ENCODE measurements at regions not wholly inside any gene's neighbourhood (a gene's known extent, or its start where the extent isn't known, plus 50 kb on each side); places are given as distances from the start of the nearest gene placed in this dataset.
"Not testable (repeated sequence)": the region's sequence is repeated elsewhere in the genome, so short reads cannot be mapped to it uniquely, and the experiment has no call there.

DNA sequence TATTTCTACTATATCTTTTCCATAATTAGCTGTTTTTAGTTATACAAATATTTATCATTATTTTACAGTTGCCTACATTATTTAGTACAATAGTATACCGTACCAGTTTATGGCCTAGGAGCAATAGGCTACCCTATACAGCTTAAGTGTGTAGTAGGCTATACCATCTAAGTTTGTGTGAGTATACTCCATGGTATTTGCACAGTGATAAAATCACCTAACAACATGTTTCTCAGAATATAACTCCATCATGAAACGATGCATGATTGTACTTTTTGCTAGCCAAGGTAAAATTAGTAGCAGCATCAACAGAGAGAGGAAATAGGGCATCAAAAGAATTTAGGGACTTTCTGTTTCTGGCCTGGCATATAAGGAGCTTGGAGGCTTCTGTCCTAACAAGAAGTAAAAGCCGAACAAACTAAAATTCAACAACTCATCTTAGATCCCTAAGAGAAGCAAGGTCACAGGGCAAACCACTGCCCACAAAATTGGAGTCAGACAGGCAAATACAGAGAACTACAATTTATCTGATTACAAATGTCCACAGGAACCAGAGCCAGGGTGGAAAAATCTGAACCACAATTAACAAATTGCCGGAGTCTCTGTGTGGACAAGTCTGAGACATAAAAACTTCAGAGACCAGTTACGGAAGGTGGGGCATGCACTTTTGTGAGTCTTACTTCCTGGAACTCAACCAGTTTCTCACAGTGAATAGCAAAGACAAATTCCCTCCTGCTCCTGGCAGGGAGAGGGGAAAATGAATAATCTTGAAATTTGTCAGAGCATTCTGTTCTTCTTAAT lies 671.4 kb downstream of the RFPL4B start:
- Histone ChIP-seq H3K27ac (ENCODE audit: low read depth, low read length) (peak overlapping the region; percentile 3), H3K9ac (ENCODE audit: low read length) (no peak overlapping the region), H3K27me3 (ENCODE audit: control insufficient read depth, insufficient read depth, low read length) (no peaks in the 10 kb centered on the region), H3K36me3 (ENCODE audit: control insufficient read depth, insufficient read depth, low read length) (no peaks in the 10 kb centered on the region), H3K4me3 (ENCODE audit: low read length) (no peak overlapping the region), H3K4me1 (ENCODE audit: control insufficient read depth, insufficient read depth, low read length) (peaks cover 7% of the 10 kb centered on the region)

DNA sequence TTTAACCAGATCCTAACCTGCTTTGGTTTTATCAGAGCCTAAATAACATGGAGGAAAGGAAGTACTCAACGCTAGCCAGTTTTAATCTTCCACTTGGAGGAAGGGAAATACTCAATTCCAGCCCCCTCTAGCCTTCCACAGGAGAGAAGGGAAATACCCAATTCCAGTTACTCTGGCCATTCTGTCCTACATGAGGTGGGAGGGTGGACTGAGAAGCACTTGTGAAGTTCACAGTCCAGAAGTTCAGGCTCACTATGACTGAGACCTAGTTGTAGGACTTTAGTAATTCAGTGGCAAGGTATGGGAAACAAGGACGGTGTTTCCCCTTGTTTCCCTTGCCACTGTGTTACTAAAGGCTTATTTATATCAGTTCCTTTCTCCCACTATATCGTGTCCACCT lies 672.0 kb downstream of the RFPL4B start:
- H3K36me3 ChIP-seq (ENCODE audit: control insufficient read depth, insufficient read depth, low read length), result no peaks in the 10 kb centered on the region
- no peak overlapping the region for H3K4me3 ChIP-seq (ENCODE audit: low read length)
- no peak overlapping the region for H3K9ac ChIP-seq (ENCODE audit: low read length)
- H3K4me1 ChIP-seq (ENCODE audit: control insufficient read depth, insufficient read depth, low read length), result peaks cover 7% of the 10 kb centered on the region
- H3K27ac ChIP-seq (ENCODE audit: low read depth, low read length), result peak overlapping the region; percentile 3
- no peaks in the 10 kb centered on the region for H3K27me3 ChIP-seq (ENCODE audit: control insufficient read depth, insufficient read depth, low read length)

DNA sequence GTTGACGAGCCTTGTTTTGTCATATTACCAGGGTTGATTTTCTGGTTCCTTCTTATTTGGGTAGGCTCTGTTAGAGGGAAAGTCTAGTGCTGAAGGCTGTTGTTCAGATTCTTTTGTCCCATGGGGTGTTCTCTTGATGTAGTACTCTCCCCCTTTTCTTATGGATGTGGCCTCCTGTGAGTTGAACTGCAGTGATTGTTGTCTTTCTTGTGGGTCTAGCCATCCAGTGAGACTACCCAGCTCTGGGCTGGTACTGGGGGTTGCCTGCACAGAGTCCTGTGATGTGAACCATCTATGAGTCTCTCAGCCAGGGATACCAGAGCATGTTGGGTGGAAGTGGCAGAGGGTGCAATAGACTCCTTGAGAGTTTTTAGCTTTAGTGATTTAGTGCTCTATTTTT lies 680.6 kb downstream of the RFPL4B start:
- Histone ChIP-seq H3K4me1 (ENCODE audit: control insufficient read depth, insufficient read depth, low read length) (no peaks in the 10 kb centered on the region), H3K27ac (ENCODE audit: low read depth, low read length) (no peak overlapping the region), H3K36me3 (ENCODE audit: control insufficient read depth, insufficient read depth, low read length) (no peaks in the 10 kb centered on the region), H3K27me3 (ENCODE audit: control insufficient read depth, insufficient read depth, low read length) (no peaks in the 10 kb centered on the region), H3K4me3 (ENCODE audit: low read length) (no peak overlapping the region), H3K9ac (ENCODE audit: low read length) (no peak overlapping the region)

DNA sequence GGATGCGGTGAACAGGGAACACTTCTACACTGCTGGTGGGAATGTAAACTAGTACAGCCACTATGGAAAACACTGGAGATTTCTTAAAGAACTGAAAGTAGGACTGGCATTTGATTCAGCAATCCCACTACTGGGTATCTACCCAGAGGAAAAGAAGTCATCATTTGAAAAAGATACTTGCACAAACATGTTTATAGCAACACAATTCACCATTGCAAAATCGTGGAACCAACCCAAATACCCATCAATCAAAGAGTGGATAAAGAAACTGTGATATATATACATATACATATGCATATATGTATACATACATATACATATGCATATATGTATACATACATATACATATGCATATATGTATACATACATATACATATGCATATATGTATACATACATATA lies 682.0 kb downstream of the RFPL4B start:
- H3K27ac ChIP-seq (ENCODE audit: low read depth, low read length); H3K36me3 ChIP-seq (ENCODE audit: control insufficient read depth, insufficient read depth, low read length); H3K4me1 ChIP-seq (ENCODE audit: control insufficient read depth, insufficient read depth, low read length); H3K4me3 ChIP-seq (ENCODE audit: low read length); H3K9ac ChIP-seq (ENCODE audit: low read length); H3K27me3 ChIP-seq (ENCODE audit: control insufficient read depth, insufficient read depth, low read length): not testable (repeated sequence)

DNA sequence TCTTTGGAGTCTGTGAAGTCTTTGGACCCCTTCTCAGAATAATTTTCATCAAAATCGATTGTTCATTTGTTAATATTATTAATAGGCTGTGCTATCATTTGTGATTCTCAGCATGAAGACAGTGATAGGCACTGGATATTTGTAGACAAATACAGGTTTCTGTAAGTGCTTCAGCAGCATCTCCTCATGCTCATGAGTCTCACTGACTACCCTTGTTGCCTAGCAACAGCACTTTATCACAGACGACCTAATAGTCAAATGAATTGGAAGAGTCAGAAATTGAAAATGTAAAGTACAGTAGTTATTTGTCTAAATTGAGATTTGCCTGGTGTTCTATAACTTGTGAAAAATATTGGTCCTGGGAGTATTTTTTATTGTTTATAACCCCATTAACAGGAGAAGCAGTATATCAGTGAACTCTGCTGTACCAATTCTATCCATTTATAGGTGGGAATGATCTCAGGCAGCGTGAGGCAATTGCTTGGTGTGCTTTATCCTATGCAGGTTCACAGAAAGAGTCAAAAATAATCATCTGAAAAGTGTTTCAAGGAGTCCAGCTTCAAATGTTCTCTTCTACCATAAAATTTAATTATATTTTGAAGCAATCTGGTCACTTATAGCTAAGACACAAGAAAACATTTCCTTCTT lies 684.6 kb downstream of the RFPL4B start:
- Histone ChIP-seq H3K9ac (ENCODE audit: low read length) (no peak overlapping the region), H3K27me3 (ENCODE audit: control insufficient read depth, insufficient read depth, low read length) (no peaks in the 10 kb centered on the region), H3K36me3 (ENCODE audit: control insufficient read depth, insufficient read depth, low read length) (no peaks in the 10 kb centered on the region), H3K27ac (ENCODE audit: low read depth, low read length) (no peak overlapping the region), H3K4me3 (ENCODE audit: low read length) (no peak overlapping the region), H3K4me1 (ENCODE audit: control insufficient read depth, insufficient read depth, low read length) (no peaks in the 10 kb centered on the region)

DNA sequence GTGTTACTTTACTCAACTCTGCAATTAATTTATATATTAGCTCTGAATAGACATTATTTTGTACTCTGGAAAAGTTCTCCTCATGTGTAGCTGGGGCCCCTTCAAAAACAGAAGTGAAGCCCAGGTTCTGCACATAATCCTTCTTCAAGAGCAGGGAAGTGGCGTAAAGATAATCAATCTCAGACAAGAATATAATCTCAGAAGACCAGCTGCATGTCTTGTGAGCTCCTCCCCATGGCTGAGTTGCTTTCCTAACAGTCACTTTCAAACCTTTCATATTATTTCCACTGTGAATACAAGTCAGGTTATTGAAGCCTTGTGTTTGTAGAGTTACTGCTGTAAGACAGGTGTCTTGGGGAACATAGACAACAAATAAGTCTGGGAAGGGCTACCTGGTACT lies 691.9 kb downstream of the RFPL4B start:
- H3K9ac ChIP-seq (ENCODE audit: low read length), result no peak overlapping the region
- no peaks in the 10 kb centered on the region for H3K27me3 ChIP-seq (ENCODE audit: control insufficient read depth, insufficient read depth, low read length)
- H3K27ac ChIP-seq (ENCODE audit: low read depth, low read length), result no peak overlapping the region
- no peaks in the 10 kb centered on the region for H3K36me3 ChIP-seq (ENCODE audit: control insufficient read depth, insufficient read depth, low read length)
- no peaks in the 10 kb centered on the region for H3K4me1 ChIP-seq (ENCODE audit: control insufficient read depth, insufficient read depth, low read length)
- no peak overlapping the region for H3K4me3 ChIP-seq (ENCODE audit: low read length)

DNA sequence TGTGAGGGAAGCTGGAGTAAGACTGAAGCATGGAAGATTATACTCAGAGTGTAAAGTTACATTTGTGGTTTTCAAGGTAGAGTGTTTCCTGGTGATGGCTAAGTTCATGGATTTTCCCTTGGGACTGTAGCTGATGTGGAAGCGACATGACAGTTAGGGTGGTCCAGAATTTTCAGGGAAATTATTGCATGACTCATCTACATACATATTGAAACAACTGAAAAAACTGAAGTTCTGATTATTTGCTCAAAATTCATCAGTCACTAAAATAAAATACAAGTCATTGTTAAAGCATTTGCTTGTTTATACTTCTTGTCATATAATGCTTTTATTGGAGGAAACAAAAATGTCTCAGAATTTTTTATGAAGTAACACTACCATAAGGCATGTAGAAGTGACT lies 700.0 kb downstream of the RFPL4B start:
- no peaks in the 10 kb centered on the region for H3K27me3 ChIP-seq (ENCODE audit: control insufficient read depth, insufficient read depth, low read length)
- no peak overlapping the region for H3K9ac ChIP-seq (ENCODE audit: low read length)
- H3K36me3 ChIP-seq (ENCODE audit: control insufficient read depth, insufficient read depth, low read length), result no peaks in the 10 kb centered on the region
- H3K4me1 ChIP-seq (ENCODE audit: control insufficient read depth, insufficient read depth, low read length), result no peaks in the 10 kb centered on the region
- no peak overlapping the region for H3K4me3 ChIP-seq (ENCODE audit: low read length)
- H3K27ac ChIP-seq (ENCODE audit: low read depth, low read length), result no peak overlapping the region

DNA sequence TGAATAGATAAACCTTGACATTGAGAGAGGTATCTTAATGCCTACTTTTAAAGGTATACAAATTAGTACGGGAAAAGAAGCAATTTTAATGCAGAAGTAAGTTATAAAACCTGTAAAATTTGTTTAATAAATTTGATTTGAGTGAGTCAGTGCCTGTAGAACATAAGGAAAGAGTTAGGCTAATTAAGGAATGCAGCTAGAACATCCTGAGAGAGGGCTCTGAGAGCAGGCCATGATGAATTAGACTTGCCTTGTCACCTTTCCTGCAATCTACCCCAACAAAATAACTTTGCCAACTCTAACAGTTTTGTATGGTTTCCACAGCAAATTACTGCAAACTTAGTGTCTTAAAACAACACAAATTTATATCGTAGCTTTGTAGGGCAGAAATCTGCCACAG lies 700.8 kb downstream of the RFPL4B start:
- Histone ChIP-seq H3K4me1 (ENCODE audit: control insufficient read depth, insufficient read depth, low read length) (no peaks in the 10 kb centered on the region), H3K9ac (ENCODE audit: low read length) (no peak overlapping the region), H3K27me3 (ENCODE audit: control insufficient read depth, insufficient read depth, low read length) (no peaks in the 10 kb centered on the region), H3K27ac (ENCODE audit: low read depth, low read length) (no peak overlapping the region), H3K4me3 (ENCODE audit: low read length) (no peak overlapping the region), H3K36me3 (ENCODE audit: control insufficient read depth, insufficient read depth, low read length) (no peaks in the 10 kb centered on the region)

DNA sequence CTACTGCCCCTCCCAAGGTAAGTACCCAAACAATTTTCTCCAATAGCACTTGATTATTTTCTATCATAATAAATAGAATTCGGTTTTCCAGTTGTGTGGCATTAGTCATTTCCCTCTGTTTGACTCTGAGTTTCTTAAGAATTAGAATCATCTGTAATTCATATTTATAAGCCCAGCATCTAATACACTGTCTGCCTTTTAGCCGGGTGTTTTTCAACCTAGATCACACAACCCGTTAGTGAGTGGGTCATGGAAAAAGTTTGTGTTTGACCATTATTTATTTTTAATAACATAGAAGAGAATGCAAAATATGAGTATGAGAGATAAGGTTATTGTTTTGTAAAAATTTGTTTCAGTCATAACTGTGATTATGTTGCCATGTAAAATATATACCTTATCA lies 701.6 kb downstream of the RFPL4B start:
- Histone ChIP-seq H3K36me3 (ENCODE audit: control insufficient read depth, insufficient read depth, low read length) (no peaks in the 10 kb centered on the region), H3K4me3 (ENCODE audit: low read length) (no peak overlapping the region), H3K27ac (ENCODE audit: low read depth, low read length) (no peak overlapping the region), H3K4me1 (ENCODE audit: control insufficient read depth, insufficient read depth, low read length) (no peaks in the 10 kb centered on the region), H3K27me3 (ENCODE audit: control insufficient read depth, insufficient read depth, low read length) (no peaks in the 10 kb centered on the region), H3K9ac (ENCODE audit: low read length) (no peak overlapping the region)

DNA sequence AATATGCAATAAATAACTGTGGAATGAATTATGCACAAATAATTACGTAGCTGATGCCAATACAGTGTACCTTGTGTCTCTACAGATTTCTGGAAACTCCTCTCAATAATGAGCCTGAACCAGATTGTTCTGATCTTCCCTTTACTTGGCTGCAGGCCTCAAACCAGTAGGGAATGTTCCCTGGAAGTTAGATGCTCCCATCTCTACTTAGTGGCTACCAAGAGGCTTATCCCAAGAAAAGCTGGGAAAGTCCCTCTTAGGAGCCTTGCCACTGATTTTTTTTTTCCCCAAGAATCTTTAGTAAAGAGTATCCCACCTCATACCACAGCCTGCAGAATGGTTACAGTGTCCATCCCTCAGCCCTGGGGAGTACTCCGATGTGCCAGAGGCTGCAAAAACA lies 702.1 kb downstream of the RFPL4B start:
- Histone ChIP-seq H3K36me3 (ENCODE audit: control insufficient read depth, insufficient read depth, low read length) (no peaks in the 10 kb centered on the region), H3K4me1 (ENCODE audit: control insufficient read depth, insufficient read depth, low read length) (no peaks in the 10 kb centered on the region), H3K9ac (ENCODE audit: low read length) (no peak overlapping the region), H3K27ac (ENCODE audit: low read depth, low read length) (no peak overlapping the region), H3K27me3 (ENCODE audit: control insufficient read depth, insufficient read depth, low read length) (no peaks in the 10 kb centered on the region), H3K4me3 (ENCODE audit: low read length) (no peak overlapping the region)

DNA sequence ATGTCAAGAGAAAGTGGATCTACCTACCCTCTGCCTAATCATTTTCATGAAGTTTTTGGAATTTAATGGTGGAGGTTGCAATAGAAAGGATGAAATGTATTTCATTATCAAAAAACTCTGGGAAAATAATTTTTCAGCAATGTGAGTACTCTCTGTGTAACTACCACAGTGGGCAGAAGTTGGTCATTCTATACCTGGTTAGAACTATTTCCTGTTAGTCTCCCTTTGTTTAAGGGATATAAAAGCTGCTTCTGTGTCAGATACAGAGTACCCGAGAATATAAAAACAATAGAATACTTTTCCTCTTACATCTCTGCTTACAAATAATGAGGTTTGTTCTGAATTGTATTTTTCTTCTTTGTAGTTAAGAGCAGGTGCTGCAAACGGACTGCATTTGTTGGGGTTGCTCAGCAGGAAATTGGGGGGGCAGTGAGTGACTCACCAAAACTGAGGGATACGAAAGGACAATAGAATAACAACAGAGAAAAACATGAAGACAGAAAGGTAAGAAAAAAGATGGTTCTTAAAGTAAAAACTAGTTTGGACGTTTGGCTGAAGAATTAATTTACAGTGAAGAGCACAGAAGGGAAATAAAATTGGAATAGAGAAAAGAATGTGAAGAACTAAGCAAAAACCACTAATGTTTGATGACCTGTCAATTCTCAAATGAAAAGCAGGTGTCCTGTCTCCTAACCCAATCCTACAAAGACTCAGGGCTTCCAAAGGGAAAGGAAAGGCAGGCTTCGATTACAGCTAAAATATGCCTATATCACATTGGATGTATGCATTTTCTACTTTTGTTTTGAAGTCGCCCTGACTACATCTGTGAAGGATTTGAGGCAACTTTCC lies 703.1 kb downstream of the RFPL4B start:
- H3K4me1 ChIP-seq (ENCODE audit: control insufficient read depth, insufficient read depth, low read length), result no peaks in the 10 kb centered on the region
- H3K9ac ChIP-seq (ENCODE audit: low read length), result no peak overlapping the region
- no peak overlapping the region for H3K27ac ChIP-seq (ENCODE audit: low read depth, low read length)
- no peak overlapping the region for H3K4me3 ChIP-seq (ENCODE audit: low read length)
- no peaks in the 10 kb centered on the region for H3K36me3 ChIP-seq (ENCODE audit: control insufficient read depth, insufficient read depth, low read length)
- H3K27me3 ChIP-seq (ENCODE audit: control insufficient read depth, insufficient read depth, low read length), result no peaks in the 10 kb centered on the region

DNA sequence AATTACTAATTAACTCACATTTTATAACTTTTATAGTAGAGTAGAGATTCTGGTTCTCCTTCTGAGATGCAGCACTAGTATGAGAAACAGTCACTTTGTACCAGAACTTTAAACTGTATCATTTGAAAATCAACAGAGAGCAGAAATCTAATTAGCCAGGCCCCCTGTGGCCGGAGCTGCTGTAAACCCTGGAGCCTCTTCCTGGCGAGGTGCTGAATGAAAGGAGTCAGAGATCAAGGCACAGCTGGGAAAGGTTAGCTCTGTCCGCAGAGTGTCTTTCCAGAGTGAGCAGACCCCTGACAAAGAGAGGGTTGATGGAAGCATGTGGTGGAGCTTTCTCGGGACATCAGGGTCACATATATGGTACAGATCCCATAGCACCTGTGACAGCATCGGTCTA lies 703.8 kb downstream of the RFPL4B start:
- no peaks in the 10 kb centered on the region for H3K36me3 ChIP-seq (ENCODE audit: control insufficient read depth, insufficient read depth, low read length)
- no peaks in the 10 kb centered on the region for H3K4me1 ChIP-seq (ENCODE audit: control insufficient read depth, insufficient read depth, low read length)
- H3K9ac ChIP-seq (ENCODE audit: low read length), result no peak overlapping the region
- no peak overlapping the region for H3K27ac ChIP-seq (ENCODE audit: low read depth, low read length)
- no peak overlapping the region for H3K4me3 ChIP-seq (ENCODE audit: low read length)
- H3K27me3 ChIP-seq (ENCODE audit: control insufficient read depth, insufficient read depth, low read length), result no peaks in the 10 kb centered on the region
